HG03064 (cell line): ENCODE measurements at regions not wholly inside any gene's neighbourhood (a gene's known extent, or its start where the extent isn't known, plus 50 kb on each side); places are given as distances from the start of the nearest gene placed in this dataset.

Experiments used
- ATAC-seq: cut with Tn5 transposase; IDR thresholded peaks from one replicate; pipeline ENCODE4 v1.9.1; 2021; ENCODE audit warnings: low read depth; ENCODE audit not compliant: unreplicated experiment

- ATAC-seq: no peak
Observed at GRCh38 chr3:195003006-195003892, 267.7 kb downstream of the XXYLT1 start.

GRCh38 chr3:195003893-195004289 is 267.1 kb downstream of the XXYLT1 start:
- no peak for ATAC-seq

GRCh38 chr3:195004512-195005250 is 266.3 kb downstream of the XXYLT1 start:
- ATAC-seq: no peak

- no peak for ATAC-seq
Observed at GRCh38 chr3:195005251-195005620, 265.7 kb downstream of the XXYLT1 start.

GRCh38 chr3:195005759-195006510 is 265.0 kb downstream of the XXYLT1 start:
- ATAC-seq: no peak

- no peak for ATAC-seq
Observed at GRCh38 chr3:195007151-195007550, 263.8 kb downstream of the XXYLT1 start.

- ATAC-seq: no peak
Observed at GRCh38 chr3:195007766-195008165, 263.2 kb downstream of the XXYLT1 start.

GRCh38 chr3:195008816-195009215 is 262.1 kb downstream of the XXYLT1 start:
- no peak for ATAC-seq

GRCh38 chr3:195009616-195010015 is 261.3 kb downstream of the XXYLT1 start:
- no peak for ATAC-seq

- ATAC-seq: no peak
Observed at GRCh38 chr3:195010551-195011100, 260.3 kb downstream of the XXYLT1 start.

GRCh38 chr3:195011231-195011834 is 259.6 kb downstream of the XXYLT1 start:
- ATAC-seq: no peak

- no peak for ATAC-seq
Observed at GRCh38 chr3:195012100-195012499, 258.9 kb downstream of the XXYLT1 start.

GRCh38 chr3:195012571-195012970 is 258.4 kb downstream of the XXYLT1 start:
- ATAC-seq: no peak

- no peak for ATAC-seq
Observed at GRCh38 chr3:195013411-195014361, 257.3 kb downstream of the XXYLT1 start.

GRCh38 chr3:195015021-195015420 is 255.9 kb downstream of the XXYLT1 start:
- no peak for ATAC-seq

- ATAC-seq: no peak
Observed at GRCh38 chr3:195017151-195017550, 253.8 kb downstream of the XXYLT1 start.
